Fibroblast of skin of left biceps (primary cell): ENCODE measurements at regions not wholly inside any gene's neighbourhood (a gene's known extent, or its start where the extent isn't known, plus 50 kb on each side); places are given as distances from the start of the nearest gene placed in this dataset.

Experiments
- DNase-seq, 2 experiments: peaks; one replicate each; pipeline ENCODE4 v3.0.0-alpha.2; 2013; ENCODE audit warnings: low read depth in 2 of 2

DNA sequence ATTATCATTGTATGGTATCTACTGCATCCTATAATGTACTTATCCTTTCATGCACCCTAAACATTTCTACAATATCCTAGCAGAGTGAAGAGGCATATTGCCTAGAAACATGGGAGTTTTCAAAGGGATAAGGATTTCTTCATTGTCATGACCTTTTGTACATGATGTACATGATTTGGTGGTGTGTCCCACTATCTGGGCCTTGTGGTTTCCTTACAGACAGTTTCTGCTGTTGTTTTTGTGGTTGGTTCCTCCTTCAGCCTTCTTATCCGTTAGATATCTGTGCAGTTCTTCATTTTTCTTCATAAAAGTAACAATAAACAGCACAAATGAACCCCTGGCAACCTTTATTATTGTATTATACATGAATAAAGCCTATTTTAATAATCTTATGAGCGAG is 70.4 kb upstream of the BACH1 start:
- DNase-seq = no peak

- DNase-seq = no peak
These were observed 68.0 kb upstream of the BACH1 start for GRCh38 chr21:29230551-29231261.

DNA sequence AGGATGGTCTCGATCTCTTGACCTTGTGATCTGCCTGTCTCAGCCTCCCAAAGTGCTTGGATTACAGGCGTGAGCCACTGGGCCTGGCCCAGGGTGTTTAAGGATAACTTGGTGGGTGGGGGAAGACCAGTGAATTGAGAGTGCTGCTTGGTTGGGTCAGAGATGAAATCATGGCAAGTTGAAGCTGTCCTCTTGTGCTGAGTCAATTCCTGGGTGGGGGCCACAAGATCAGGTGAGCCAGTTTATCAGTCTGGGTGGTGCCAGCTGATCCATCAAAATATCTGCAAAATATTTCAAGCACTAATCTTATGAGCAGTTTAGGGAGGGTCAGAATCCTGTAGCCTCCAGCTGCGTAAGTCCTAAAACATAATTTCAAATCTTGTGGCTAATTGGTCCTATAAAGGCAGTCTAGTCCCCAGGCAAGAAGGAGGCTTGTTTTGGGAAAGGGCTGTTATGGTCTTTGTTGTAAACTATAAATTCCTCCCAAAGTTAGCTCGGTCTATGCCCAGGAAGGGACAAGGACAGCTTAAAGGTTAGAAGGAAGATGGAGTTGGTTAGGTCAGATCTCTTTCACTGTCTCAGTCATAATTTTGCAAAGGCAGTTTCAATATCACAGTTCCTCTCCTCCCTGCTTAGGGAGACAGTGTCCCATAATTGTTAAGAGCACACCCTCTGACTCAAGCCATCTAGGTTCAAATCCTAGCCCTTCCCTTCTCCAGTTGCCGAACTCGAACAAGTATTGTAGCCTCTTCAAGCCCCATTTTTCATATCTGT is 66.8 kb upstream of the BACH1 start:
- DNase-seq = no peak

DNA sequence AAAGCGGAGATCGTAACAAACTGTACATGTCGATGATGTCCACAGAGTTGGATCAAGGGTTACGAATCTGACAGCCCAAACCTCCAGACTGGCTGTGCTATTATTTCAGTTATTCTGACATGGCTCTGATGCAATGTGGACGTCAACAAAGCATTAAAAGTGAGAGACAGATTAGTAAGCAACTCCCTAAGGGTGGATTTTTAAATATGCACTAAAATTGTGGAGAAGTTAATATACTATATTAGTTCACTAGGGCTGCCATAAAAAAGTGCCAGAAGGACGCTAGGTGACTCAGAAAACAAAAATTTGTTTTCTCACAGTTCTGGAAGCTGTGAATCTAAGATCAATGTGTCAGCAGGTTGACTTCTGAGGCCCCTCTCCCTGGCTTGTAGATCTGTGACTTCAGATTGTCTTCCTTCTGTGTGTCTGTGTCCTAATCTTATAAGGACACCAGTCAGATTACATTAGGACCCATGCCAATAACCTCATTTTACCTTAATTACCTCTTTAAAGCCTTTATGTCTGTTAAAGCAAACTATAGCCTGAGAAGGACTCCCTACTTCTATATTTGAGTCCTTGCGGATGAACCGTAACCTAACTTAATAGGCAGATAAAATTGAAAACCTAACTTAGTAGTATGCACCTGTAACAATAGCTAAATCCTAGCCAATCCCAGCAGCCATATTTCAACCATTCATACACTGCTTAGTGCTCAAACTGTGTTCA is 66.0 kb upstream of the BACH1 start:
- peak in 1 of 2 experiments; percentile 57 for DNase-seq

DNA sequence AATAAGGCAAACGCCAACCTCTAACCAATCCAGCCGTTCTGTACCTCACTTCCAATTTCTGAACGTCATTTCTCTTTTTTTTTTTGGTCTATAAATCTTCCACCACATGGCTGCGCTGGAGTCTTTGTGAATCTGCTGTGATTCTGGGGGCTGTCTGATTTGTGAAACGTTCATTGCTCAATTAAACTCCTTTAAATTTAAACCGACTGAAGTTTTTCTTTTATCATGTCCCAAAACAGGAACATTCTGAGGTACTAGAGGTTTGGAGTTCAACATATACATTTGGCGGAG is 65.5 kb upstream of the BACH1 start:
- DNase-seq = peak in 1 of 2 experiments; percentile 24

DNA sequence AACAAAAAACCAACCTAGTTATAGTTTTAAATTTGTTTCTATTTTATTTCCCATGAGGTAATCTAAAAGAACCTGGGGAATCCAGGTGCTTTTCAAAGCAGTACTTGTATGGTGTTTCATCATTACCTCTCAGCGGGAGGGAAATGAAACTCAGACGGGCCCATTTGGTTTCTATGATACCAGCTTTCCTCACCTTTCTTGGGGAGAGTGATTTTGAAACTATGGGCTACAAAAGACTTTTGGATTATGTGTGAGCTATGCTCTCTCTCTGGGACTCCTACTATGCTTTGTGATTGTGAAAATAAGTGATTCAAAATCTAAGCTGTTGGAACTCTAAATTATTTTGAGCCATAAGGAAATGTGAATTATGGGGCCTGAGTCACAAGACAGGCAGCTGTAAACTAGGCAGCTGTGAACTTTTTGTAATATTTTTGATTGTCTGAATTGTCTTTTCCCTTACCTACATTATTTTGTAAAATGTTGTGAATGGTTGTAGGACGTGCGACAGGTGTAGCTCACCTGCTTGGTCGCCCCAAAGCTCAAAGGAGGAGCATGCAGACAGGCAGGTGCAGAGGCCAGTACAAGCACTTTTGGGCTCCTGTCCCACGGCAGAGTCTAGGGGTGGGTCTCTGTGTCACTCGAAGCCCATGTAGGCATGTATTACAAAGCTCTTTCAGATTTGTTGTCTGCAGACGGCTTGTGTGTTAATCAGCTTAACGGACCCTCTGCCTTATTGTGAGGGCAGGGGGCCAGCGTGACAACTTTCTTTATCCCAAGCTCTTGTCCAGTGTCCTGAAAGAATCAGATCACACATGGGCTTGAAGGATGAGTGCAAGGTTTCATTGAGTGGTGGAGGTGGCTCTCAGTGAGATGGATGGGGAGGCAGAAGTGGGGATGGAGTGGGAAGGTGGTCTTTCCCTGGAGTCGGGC is 64.8 kb upstream of the BACH1 start:
- no peak for DNase-seq

DNA sequence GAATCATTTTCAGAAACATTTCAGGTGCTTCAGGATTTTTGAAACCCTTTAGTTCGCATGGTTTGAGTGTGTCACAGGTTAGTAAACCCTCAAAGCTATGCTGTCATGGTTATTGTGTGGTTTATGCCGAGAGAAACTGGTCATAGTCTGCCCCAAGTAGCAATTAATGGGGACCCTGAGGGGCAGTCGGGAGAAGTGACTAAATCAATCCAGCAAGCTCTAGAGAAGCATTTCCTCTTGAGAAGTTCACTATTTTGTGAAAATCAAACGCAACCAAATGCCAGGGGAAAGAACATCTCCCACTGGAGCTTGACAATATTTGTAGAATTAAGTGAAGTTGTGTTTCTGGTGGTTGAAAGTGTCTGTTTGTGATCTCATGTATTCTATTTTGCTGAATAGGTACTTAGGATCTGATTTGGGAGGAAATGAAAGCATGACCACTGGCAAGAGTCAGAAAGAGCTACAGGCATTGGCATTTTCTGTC is 63.0 kb upstream of the BACH1 start:
- DNase-seq = no peak

GRCh38 chr21:29236201-29236600 is 62.5 kb upstream of the BACH1 start:
- DNase-seq = no peak

DNA sequence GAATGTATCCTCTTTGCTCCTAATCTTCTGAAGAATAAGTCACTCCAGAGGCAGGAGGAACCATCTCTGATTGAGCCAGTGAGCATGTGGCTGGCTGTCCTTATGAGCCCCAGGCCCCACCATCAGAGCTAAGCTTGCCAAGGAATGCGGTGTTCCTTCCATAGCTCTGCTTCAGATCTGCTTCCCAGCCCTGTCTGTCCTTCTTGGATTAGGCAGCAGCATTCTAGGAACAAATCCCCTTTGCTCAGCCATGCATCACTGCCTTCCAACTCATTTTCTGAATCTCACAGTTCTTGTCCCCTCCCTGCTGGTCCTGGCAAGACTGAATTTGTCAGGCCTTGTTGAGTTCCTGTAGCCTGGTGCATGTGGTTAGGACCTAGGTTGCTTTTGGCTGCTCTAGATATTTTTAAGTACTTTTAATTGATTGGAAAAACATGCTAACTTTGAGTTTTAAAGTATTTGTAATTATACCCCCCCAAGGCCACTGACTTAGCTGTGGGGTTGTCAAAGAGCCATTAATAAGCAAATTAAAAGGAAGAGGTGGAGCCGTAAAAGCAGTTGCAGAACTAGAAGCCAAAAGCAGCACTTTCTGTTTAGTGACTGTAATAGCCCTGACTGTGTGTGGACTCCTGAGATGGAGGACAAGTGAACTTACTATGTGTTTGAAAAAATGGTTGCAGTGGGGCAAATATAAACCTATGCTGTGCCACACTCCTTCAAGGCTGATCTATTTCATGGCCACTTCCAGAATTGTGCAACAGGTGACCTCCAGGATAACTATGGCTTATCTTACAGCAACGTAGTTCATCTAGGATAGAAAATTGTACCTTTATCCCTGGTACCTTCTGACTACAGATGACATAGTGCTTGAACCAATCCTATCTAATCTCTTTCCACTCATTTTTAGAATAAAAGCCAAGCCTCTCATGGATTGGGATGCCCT is 61.3 kb upstream of the BACH1 start:
- DNase-seq = no peak

GRCh38 chr21:29238053-29238966 is 60.4 kb upstream of the BACH1 start:
- peak; percentile 67 to 69 for DNase-seq

DNA sequence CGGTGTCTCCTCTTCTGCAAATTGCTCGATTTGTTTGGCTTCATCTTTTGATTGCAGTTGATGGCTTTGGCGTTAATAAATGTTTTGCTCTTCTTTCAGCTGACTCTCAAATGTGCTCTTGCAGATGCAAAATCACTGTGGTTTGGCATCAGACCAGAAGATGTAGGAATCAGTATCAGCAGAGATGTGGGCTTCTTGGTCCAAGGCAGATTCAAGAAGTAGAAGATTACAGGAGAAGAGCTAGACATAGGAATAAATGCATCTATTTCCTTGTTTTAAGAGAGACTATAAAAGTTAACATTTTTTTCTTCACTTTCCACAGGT is 59.8 kb upstream of the BACH1 start:
- DNase-seq = peak; percentile 73 to 74

DNA sequence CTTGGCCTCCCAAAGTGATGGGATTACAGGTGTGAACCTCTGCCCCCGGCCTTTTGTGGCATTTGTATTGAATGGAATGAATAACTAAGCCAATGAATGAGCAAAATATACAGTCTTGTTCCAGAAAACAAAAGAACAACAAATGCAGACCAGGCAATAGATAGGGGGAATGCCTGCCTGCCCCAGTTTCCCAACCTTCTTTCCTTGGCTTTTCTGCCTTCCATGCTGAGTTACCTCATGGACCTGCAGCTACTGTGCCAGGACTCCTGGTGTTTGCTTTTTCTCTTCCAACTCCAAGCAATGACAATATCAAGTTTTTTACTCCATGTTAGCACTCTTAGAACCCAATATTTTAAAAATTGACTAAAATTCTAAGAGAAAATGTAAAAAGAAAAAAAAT is 58.6 kb upstream of the BACH1 start:
- no peak for DNase-seq

GRCh38 chr21:29242201-29242600 is 56.5 kb upstream of the BACH1 start:
- no peak for DNase-seq

GRCh38 chr21:29243188-29243587 is 55.5 kb upstream of the BACH1 start:
- DNase-seq = no peak

- no peak for DNase-seq
These were observed 53.5 kb upstream of the BACH1 start for GRCh38 chr21:29245104-29245643.

DNA sequence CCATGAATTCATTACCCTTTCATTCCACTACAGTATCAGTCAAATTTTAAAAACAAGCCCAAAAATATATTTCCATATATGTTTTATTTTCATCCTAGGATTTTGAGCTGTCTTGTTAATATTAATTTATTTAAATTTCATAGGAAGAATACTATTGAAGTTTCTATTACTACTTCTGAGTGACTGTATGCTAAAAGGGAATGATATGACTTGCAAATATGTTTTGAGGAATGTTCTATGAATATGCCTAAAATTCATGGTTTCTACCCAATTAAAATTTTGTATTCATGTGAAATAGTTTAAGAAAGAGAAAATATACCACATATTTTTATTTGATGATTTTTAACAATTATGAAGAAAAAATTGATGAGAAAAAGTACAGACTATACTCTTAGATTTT is 52.9 kb upstream of the BACH1 start:
- DNase-seq = no peak

DNA sequence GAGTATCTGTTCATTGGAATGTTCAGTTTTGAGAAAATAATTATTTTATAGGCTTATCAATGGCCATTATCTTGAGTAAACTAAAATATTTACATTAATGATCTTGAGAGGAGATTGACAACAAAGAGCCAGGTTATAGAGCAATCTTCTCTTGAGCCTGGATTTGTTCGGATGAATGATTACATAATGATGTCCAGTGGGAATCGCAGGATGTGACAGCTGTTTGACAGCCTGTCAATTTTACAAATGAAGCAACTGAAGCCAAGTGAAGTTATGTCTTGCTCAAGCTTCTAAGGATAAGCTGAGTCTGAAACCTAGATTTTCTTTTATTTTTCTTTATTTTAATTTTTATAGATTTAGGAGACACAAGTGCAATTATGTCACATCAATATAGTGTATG is 52.1 kb upstream of the BACH1 start:
- DNase-seq = no peak

GRCh38 chr21:29248124-29248523 is 50.6 kb upstream of the BACH1 start:
- no peak for DNase-seq
